K562 (cell line): ENCODE measurements at regions not wholly inside any gene's neighbourhood (a gene's known extent, or its start where the extent isn't known, plus 50 kb on each side); places are given as distances from the start of the nearest gene placed in this dataset.
A peak's percentile ranks its signal among the peaks of the same experiment; 100 is the strongest.

Experiments
- BDP1 ChIP-seq: IDR thresholded peaks from 3 replicates; pipeline ENCODE4 v1.6.1; 2011; ENCODE audit not compliant: insufficient read length, insufficient read depth
- BHLHE40 ChIP-seq: IDR thresholded peaks from 2 replicates; pipeline ENCODE4 v1.6.1; 2011; ENCODE audit warnings: low read length, improper control_type of control experiment
- BRD9 ChIP-seq: fragments of 450-650 bp; IDR thresholded peaks from 2 replicates; pipeline ENCODE4 v1.6.1; 2018; ENCODE audit warnings: low read depth; ENCODE audit not compliant: partially characterized antibody
- ESRRA ChIP-seq: fragments of 450-650 bp; IDR thresholded peaks from 2 replicates; pipeline ENCODE4 v1.6.1; 2014; ENCODE audit warnings: low read depth, mild to moderate bottlenecking, moderate library complexity, borderline replicate concordance
- FOXM1 ChIP-seq, 2 experiments: fragments of 450-650 bp in 1 of 2; sonication (generic) in 1 of 2; formaldehyde crosslinking in 1 of 2; IDR thresholded peaks; 2 replicates each; pipeline versions ENCODE4 v1.6.1 to v1.9.0; 2017 to 2022; ENCODE audit warnings: low read depth in 2 of 2, mild to moderate bottlenecking in 2 of 2, missing genetic modification reagents in 1 of 2, moderate library complexity in 1 of 2
- HDAC6 ChIP-seq: IDR thresholded peaks from 2 replicates; pipeline ENCODE4 v1.6.1; 2012; ENCODE audit warnings: low read depth, mild to moderate bottlenecking, control low read depth, inconsistent platforms, low read length, moderate library complexity
- KLF10 ChIP-seq: fragments of 250-450 bp; sonication (Bioruptor Pico); IDR thresholded peaks from 2 replicates; pipeline ENCODE4 v1.6.1; 2021; ENCODE audit warnings: matching md5 sums
- MECOM ChIP-seq: fragments of 250-450 bp; sonication (Bioruptor Pico); IDR thresholded peaks from 2 replicates; pipeline ENCODE4 v1.8.0; 2022; ENCODE audit warnings: inconsistent platforms
- MYBL2 ChIP-seq, 2 experiments: fragments of 450-650 bp in 1 of 2; sonication (generic) in 1 of 2; formaldehyde crosslinking in 1 of 2; IDR thresholded peaks; 2 replicates each; pipeline versions ENCODE4 v1.6.1 to v1.8.1; 2017 to 2022; ENCODE audit warnings: borderline replicate concordance in 1 of 2, inconsistent platforms in 1 of 2, low read depth in 1 of 2, mild to moderate bottlenecking in 1 of 2, missing genetic modification reagents in 1 of 2, moderate library complexity in 1 of 2
- NFE2 ChIP-seq: IDR thresholded peaks from 2 replicates; pipeline ENCODE4 v1.6.1; 2014; ENCODE audit warnings: antibody characterized with exemption, low read depth
- OTX1 ChIP-seq: fragments of 450-650 bp; formaldehyde crosslinking; IDR thresholded peaks from 2 replicates; pipeline ENCODE4 v1.4.0; 2022; ENCODE audit warnings: mild to moderate bottlenecking
- RHOXF2B ChIP-seq: fragments of 250-450 bp; sonication (Bioruptor Pico); conservative IDR thresholded peaks from 2 replicates; pipeline ENCODE4 v1.5.1; 2021
- SIX5 ChIP-seq, 2 experiments: IDR thresholded peaks; 2 replicates each; pipeline ENCODE4 v1.6.1; 2011; ENCODE audit warnings: low read length in 2 of 2, borderline replicate concordance in 1 of 2, low read depth in 1 of 2, mild to moderate bottlenecking in 1 of 2, moderate library complexity in 1 of 2; ENCODE audit not compliant: insufficient read depth in 1 of 2
- SLC30A9 ChIP-seq: fragments of 250-450 bp; sonication (Bioruptor Pico); IDR thresholded peaks from 2 replicates; pipeline ENCODE4 v1.8.0; 2022; ENCODE audit warnings: mild to moderate bottlenecking, moderate library complexity
- SMAD3 ChIP-seq: fragments of 450-650 bp; formaldehyde crosslinking; conservative IDR thresholded peaks from 2 replicates; pipeline ENCODE4 v1.4.0; 2020; ENCODE audit warnings: mild to moderate bottlenecking
- TARDBP ChIP-seq: fragments of 450-650 bp; IDR thresholded peaks from 2 replicates; pipeline ENCODE4 v1.6.1; 2016
- ZC3H11A ChIP-seq: IDR thresholded peaks from 2 replicates; pipeline ENCODE4 v1.6.1; 2012; ENCODE audit warnings: low read depth, low read length, improper control_type of control experiment
- ZNF134 ChIP-seq: fragments of 250-450 bp; sonication (Bioruptor Pico); conservative IDR thresholded peaks from 2 replicates; pipeline ENCODE4 v1.4.0; 2020
- ZNF175 ChIP-seq: fragments of 200-800 bp; sonication (Bioruptor generic); IDR thresholded peaks from 2 replicates; pipeline ENCODE4 v1.6.1; 2016; ENCODE audit warnings: low read depth, mild to moderate bottlenecking, missing genetic modification characterization, missing compliant biosample characterization
- ZNF778 ChIP-seq: fragments of 450-650 bp; formaldehyde crosslinking; IDR thresholded peaks from 2 replicates; pipeline ENCODE4 v1.4.0; 2020; ENCODE audit warnings: mild to moderate bottlenecking, moderate library complexity
- ZNF785 ChIP-seq: fragments of 250-450 bp; sonication (Bioruptor Pico); IDR thresholded peaks from 2 replicates; pipeline ENCODE4 v1.4.0; 2020; ENCODE audit warnings: mild to moderate bottlenecking
- TF ChIP-seq, protein P1 (sequence below): fragments of 250-450 bp; sonication (Bioruptor Pico); IDR thresholded peaks from 2 replicates; pipeline ENCODE4 v1.6.1; 2021; ENCODE audit warnings: mild to moderate bottlenecking
- TF ChIP-seq, protein P2 (sequence below): sonication (generic); formaldehyde crosslinking; IDR thresholded peaks from 2 replicates; pipeline ENCODE4 v1.8.1; 2023; ENCODE audit warnings: mild to moderate bottlenecking, missing genetic modification reagents
- TF ChIP-seq, protein P3 (sequence below): sonication (generic); formaldehyde crosslinking; IDR thresholded peaks from 2 replicates; pipeline ENCODE4 v1.8.0; 2022; ENCODE audit warnings: mild to moderate bottlenecking, missing genetic modification reagents

DNA sequence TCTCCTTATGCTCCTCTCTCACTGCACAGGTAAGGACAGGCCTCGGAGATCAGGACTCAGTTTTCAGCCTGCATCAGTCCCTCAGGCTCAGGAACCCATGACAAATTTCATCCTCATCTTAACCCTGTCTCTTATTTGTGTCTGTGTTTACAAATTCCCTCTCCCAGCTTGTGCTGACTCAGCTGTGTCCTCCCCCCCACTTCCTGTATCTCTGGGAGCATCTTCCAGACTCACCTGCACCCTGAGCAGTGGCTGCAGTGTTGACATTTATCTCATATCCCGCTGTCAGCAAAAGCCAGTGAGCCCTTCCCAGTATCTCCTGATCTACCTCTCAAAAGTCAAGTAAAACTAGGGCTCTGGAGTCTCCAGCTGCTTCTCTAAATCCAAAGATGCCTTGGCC is 65.6 kb upstream of the VPREB1 start (continued):
- TF ChIP-seq, protein P1, sequence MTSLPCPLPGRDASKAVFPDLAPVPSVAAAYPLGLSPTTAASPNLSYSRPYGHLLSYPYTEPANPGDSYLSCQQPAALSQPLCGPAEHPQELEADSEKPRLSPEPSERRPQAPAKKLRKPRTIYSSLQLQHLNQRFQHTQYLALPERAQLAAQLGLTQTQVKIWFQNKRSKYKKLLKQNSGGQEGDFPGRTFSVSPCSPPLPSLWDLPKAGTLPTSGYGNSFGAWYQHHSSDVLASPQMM (CRISPR knock-in tag) = no peak
- TF ChIP-seq ESRRA = no peak
- TF ChIP-seq SMAD3 (CRISPR knock-in tag) = no peak
- no peak for TF ChIP-seq TARDBP
- TF ChIP-seq FOXM1 (IDR thresholded peaks at IDR 0.05; ENCODE audit: low read depth) = no peak
- no peak for TF ChIP-seq FOXM1 (CRISPR knock-in tag; IDR thresholded peaks at IDR 0.05; ENCODE audit: low read depth)
- 0 out of 2 replicates have a peak, but pooled peaks have one; percentile 13 for TF ChIP-seq HDAC6
- TF ChIP-seq ZNF785 (CRISPR knock-in tag) = no peak
- TF ChIP-seq, protein P2, sequence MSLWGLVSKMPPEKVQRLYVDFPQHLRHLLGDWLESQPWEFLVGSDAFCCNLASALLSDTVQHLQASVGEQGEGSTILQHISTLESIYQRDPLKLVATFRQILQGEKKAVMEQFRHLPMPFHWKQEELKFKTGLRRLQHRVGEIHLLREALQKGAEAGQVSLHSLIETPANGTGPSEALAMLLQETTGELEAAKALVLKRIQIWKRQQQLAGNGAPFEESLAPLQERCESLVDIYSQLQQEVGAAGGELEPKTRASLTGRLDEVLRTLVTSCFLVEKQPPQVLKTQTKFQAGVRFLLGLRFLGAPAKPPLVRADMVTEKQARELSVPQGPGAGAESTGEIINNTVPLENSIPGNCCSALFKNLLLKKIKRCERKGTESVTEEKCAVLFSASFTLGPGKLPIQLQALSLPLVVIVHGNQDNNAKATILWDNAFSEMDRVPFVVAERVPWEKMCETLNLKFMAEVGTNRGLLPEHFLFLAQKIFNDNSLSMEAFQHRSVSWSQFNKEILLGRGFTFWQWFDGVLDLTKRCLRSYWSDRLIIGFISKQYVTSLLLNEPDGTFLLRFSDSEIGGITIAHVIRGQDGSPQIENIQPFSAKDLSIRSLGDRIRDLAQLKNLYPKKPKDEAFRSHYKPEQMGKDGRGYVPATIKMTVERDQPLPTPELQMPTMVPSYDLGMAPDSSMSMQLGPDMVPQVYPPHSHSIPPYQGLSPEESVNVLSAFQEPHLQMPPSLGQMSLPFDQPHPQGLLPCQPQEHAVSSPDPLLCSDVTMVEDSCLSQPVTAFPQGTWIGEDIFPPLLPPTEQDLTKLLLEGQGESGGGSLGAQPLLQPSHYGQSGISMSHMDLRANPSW (CRISPR knock-in tag) = no peak
- 0 out of 2 replicates have a peak, but pooled peaks have one; percentile 49 for TF ChIP-seq NFE2
- TF ChIP-seq ZNF778 (CRISPR knock-in tag) = no peak
- TF ChIP-seq OTX1 (CRISPR knock-in tag) = peak; percentile 75; the same call in 1 of the 2 replicates
- TF ChIP-seq RHOXF2B = no peak
- no peak for TF ChIP-seq ZNF175 (CRISPR knock-in tag)
- TF ChIP-seq ZNF134 = 0 out of 2 replicates have a peak, but pooled peaks have one; percentile 29
- TF ChIP-seq KLF10 (CRISPR knock-in tag) = no peak
- no peak for TF ChIP-seq MYBL2 (IDR thresholded peaks at IDR 0.05; ENCODE audit: low read depth)
- no peak for TF ChIP-seq MYBL2 (CRISPR knock-in tag; IDR thresholded peaks at IDR 0.05; ENCODE audit: borderline replicate concordance)
- TF ChIP-seq SLC30A9 = no peak
- no peak for TF ChIP-seq MECOM (CRISPR knock-in tag)
- no peak for TF ChIP-seq SIX5 (IDR thresholded peaks at IDR 0.05; ENCODE audit: borderline replicate concordance in 1 of 2, insufficient read depth in 1 of 2, low read depth in 1 of 2, low read length in 2 of 2)
- no peak for TF ChIP-seq BDP1
- TF ChIP-seq, protein P3, sequence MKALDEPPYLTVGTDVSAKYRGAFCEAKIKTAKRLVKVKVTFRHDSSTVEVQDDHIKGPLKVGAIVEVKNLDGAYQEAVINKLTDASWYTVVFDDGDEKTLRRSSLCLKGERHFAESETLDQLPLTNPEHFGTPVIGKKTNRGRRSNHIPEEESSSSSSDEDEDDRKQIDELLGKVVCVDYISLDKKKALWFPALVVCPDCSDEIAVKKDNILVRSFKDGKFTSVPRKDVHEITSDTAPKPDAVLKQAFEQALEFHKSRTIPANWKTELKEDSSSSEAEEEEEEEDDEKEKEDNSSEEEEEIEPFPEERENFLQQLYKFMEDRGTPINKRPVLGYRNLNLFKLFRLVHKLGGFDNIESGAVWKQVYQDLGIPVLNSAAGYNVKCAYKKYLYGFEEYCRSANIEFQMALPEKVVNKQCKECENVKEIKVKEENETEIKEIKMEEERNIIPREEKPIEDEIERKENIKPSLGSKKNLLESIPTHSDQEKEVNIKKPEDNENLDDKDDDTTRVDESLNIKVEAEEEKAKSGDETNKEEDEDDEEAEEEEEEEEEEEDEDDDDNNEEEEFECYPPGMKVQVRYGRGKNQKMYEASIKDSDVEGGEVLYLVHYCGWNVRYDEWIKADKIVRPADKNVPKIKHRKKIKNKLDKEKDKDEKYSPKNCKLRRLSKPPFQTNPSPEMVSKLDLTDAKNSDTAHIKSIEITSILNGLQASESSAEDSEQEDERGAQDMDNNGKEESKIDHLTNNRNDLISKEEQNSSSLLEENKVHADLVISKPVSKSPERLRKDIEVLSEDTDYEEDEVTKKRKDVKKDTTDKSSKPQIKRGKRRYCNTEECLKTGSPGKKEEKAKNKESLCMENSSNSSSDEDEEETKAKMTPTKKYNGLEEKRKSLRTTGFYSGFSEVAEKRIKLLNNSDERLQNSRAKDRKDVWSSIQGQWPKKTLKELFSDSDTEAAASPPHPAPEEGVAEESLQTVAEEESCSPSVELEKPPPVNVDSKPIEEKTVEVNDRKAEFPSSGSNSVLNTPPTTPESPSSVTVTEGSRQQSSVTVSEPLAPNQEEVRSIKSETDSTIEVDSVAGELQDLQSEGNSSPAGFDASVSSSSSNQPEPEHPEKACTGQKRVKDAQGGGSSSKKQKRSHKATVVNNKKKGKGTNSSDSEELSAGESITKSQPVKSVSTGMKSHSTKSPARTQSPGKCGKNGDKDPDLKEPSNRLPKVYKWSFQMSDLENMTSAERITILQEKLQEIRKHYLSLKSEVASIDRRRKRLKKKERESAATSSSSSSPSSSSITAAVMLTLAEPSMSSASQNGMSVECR (CRISPR knock-in tag) = no peak
- TF ChIP-seq ZC3H11A = no peak
- TF ChIP-seq BHLHE40 = no peak
- no peak for TF ChIP-seq BRD9
